Mesenchymal stem cell (in vitro differentiated cells and primary cell): ENCODE measurements at regions not wholly inside any gene's neighbourhood (a gene's known extent, or its start where the extent isn't known, plus 50 kb on each side); places are given as distances from the start of the nearest gene placed in this dataset.

ENCODE experiments used
- DNase-seq: peaks from one replicate; pipeline ENCODE4 v3.0.0-alpha.2; 2013
- H2AFZ ChIP-seq: one replicate; pipeline ENCODE4 v1.6.1; 2013; ENCODE audit warnings: low read depth, mild to moderate bottlenecking, control low read depth, inconsistent platforms, low read length, moderate library complexity
- H2AK5ac ChIP-seq: 2 replicates; pipeline ENCODE4 v1.6.1; 2013; ENCODE audit warnings: low read length, moderate library complexity, mild to moderate bottlenecking, inconsistent platforms; ENCODE audit not compliant: severe bottlenecking
- H2BK120ac ChIP-seq: one replicate; pipeline ENCODE4 v1.6.1; 2013; ENCODE audit warnings: low read depth, mild to moderate bottlenecking, inconsistent platforms, low read length, moderate library complexity
- H2BK12ac ChIP-seq, 2 experiments: one replicate each; pipeline ENCODE4 v1.6.1; 2013; ENCODE audit warnings: inconsistent platforms in 2 of 2, low read length in 2 of 2, mild to moderate bottlenecking in 2 of 2, moderate library complexity in 2 of 2, control low read depth in 1 of 2
- H2BK15ac ChIP-seq: one replicate; pipeline ENCODE4 v1.6.1; 2013; ENCODE audit warnings: mild to moderate bottlenecking, low read depth, inconsistent platforms; ENCODE audit not compliant: poor library complexity, severe bottlenecking
- H2BK5ac ChIP-seq: 2 replicates; pipeline ENCODE4 v1.6.1; 2013; ENCODE audit warnings: low read depth, mild to moderate bottlenecking, low read length, control low read depth, inconsistent platforms; ENCODE audit not compliant: poor library complexity, severe bottlenecking
- H3K14ac ChIP-seq, 2 experiments: one replicate each; pipeline ENCODE4 v1.6.1; 2013; ENCODE audit warnings: inconsistent platforms in 2 of 2, low read length in 2 of 2, control low read depth in 1 of 2, mild to moderate bottlenecking in 1 of 2, moderate library complexity in 1 of 2
- H3K18ac ChIP-seq, 2 experiments: one replicate each; pipeline ENCODE4 v1.6.1; 2013; ENCODE audit warnings: inconsistent platforms in 2 of 2, low read length in 2 of 2, control low read depth in 1 of 2, low read depth in 1 of 2, mild to moderate bottlenecking in 1 of 2
- H3K23ac ChIP-seq, 2 experiments: one replicate each; pipeline ENCODE4 v1.6.1; 2013; ENCODE audit warnings: inconsistent platforms in 2 of 2, low read length in 2 of 2, mild to moderate bottlenecking in 2 of 2, moderate library complexity in 2 of 2, control low read depth in 1 of 2
- H3K27ac ChIP-seq: 2 replicates; pipeline ENCODE4 v1.5.1; 2013; ENCODE audit warnings: mild to moderate bottlenecking, moderate library complexity, low read length, control low read depth, inconsistent platforms; ENCODE audit not compliant: poor library complexity, severe bottlenecking
- H3K27me3 ChIP-seq, 2 experiments: 2 replicates each; pipeline versions ENCODE4 v1.6.1 to v1.7.0; 2013; ENCODE audit warnings: low read length in 2 of 2, mild to moderate bottlenecking in 2 of 2, moderate library complexity in 2 of 2, control low read depth in 1 of 2, inconsistent platforms in 1 of 2; ENCODE audit not compliant: control insufficient read depth in 1 of 2, insufficient read depth in 1 of 2
- H3K36me3 ChIP-seq, 2 experiments: 2 replicates each; pipeline versions ENCODE4 v1.6.1 to v1.7.0; 2013; ENCODE audit warnings: low read length in 2 of 2, control low read depth in 1 of 2, inconsistent platforms in 1 of 2, low read depth in 1 of 2, mild to moderate bottlenecking in 1 of 2; ENCODE audit not compliant: insufficient read depth in 2 of 2, control insufficient read depth in 1 of 2
- H3K4ac ChIP-seq, 2 experiments: one replicate each; pipeline ENCODE4 v1.6.1; 2013; ENCODE audit warnings: inconsistent platforms in 2 of 2, low read length in 2 of 2, mild to moderate bottlenecking in 2 of 2, moderate library complexity in 2 of 2, control low read depth in 1 of 2, low read depth in 1 of 2
- H3K4me1 ChIP-seq: 2 replicates; pipeline ENCODE4 v1.6.1; 2013; ENCODE audit warnings: low read depth, low read length, control low read depth; ENCODE audit not compliant: control insufficient read depth, insufficient read depth
- H3K4me2 ChIP-seq: 2 replicates; pipeline ENCODE4 v1.6.1; 2013; ENCODE audit warnings: low read length, mild to moderate bottlenecking, inconsistent platforms; ENCODE audit not compliant: poor library complexity, severe bottlenecking
- H3K4me3 ChIP-seq, 2 experiments: 2 replicates each; pipeline versions ENCODE4 v1.5.1 to v1.7.0; 2013; ENCODE audit warnings: low read length in 2 of 2, mild to moderate bottlenecking in 2 of 2, control low read depth in 1 of 2, low read depth in 1 of 2; ENCODE audit not compliant: insufficient read depth in 1 of 2
- H3K79me1 ChIP-seq: replicated peaks from 2 replicates; pipeline ENCODE4 v1.6.1; 2013; ENCODE audit warnings: mild to moderate bottlenecking, control low read depth, low read length, inconsistent platforms; ENCODE audit not compliant: poor library complexity, severe bottlenecking
- H3K9ac ChIP-seq: 2 replicates; pipeline ENCODE4 v1.7.0; 2013; ENCODE audit warnings: mild to moderate bottlenecking, low read length, moderate library complexity
- H3K9me3 ChIP-seq: 2 replicates; pipeline ENCODE4 v1.7.0; 2013; ENCODE audit warnings: mild to moderate bottlenecking, low read length; ENCODE audit not compliant: control insufficient read depth
- H4K8ac ChIP-seq: one replicate; pipeline ENCODE4 v1.6.1; 2013; ENCODE audit warnings: inconsistent platforms, mild to moderate bottlenecking, low read length, moderate library complexity
- H4K91ac ChIP-seq: one replicate; pipeline ENCODE4 v1.6.1; 2013; ENCODE audit warnings: mild to moderate bottlenecking, low read length, inconsistent platforms
- WGBS: methylation state at CpG from one replicate; pipeline ENCODE4 v1.1.7; 2013; ENCODE audit warnings: mixed read lengths; 5-methylcytosine and 5-hydroxymethylcytosine counted together

DNA sequence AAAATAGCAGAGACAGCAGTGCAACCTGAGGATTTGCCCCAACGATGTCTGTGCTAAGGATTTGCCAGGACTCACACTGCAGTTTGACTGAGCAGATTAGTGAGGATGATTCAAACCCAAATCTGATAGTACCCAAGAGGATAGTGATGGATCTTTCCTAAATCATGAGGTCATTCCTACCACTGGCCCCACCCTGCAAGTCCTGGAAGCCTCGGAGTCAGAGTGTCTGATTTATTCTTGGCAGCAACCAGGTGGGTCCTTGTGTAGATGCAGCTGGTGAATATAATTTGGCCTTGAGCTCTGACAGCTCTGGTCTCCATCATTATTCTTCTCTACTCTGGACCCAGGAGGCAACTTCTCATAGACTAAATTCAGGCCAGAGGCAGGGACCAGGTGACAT is 179.3 kb upstream of the RAG2 start:
- H2BK5ac ChIP-seq, result no peak overlapping the region
- H3K27me3 ChIP-seq, result no peaks in the 10 kb centered on the region
- H2BK12ac ChIP-seq, result no peak overlapping the region
- no peaks in the 10 kb centered on the region for H3K79me1 ChIP-seq
- H3K23ac ChIP-seq, result no peak overlapping the region
- no peaks in the 10 kb centered on the region for H3K36me3 ChIP-seq
- no peak overlapping the region for H3K18ac ChIP-seq
- H4K91ac ChIP-seq, result no peak overlapping the region
- no peak overlapping the region for H3K14ac ChIP-seq
- H2BK120ac ChIP-seq, result no peak overlapping the region
- no peak overlapping the region for H3K27ac ChIP-seq
- no peak overlapping the region for H3K4me2 ChIP-seq
- 40% methylated on average over 2 of the region's 2 CpGs for WGBS
- H3K9ac ChIP-seq, result no peak overlapping the region
- H3K9me3 ChIP-seq, result no peaks in the 10 kb centered on the region
- no peak overlapping the region for H2AFZ ChIP-seq
- H2BK15ac ChIP-seq, result no peak overlapping the region
- no peak overlapping the region for H3K4ac ChIP-seq
- H2AK5ac ChIP-seq, result no peak overlapping the region
- no peak for DNase-seq
- no peak overlapping the region for H4K8ac ChIP-seq
- H3K4me1 ChIP-seq, result no peaks in the 10 kb centered on the region
- no peak overlapping the region for H3K4me3 ChIP-seq

DNA sequence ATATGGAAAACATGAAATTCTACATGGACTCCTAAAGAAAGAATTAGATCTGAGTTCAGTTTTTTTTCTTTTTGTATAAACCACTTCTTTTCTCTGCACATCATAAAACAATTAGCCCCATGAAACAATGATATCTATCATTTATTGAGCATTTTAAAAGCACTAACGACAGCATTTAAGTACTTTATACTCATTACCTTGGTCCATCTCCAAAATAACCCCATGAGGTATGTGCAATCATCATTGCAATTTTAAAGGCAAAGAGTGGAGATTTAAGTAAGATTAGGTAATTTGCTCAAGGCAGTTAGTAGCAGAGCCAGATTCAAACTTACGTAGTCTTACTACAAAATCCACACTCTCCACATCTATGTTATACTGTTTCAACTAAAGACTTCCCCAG is 177.7 kb upstream of the RAG2 start:
- H3K79me1 ChIP-seq, result no peaks in the 10 kb centered on the region
- H4K8ac ChIP-seq, result no peak overlapping the region
- no peak overlapping the region for H4K91ac ChIP-seq
- no peak overlapping the region for H3K14ac ChIP-seq
- no peaks in the 10 kb centered on the region for H3K9me3 ChIP-seq
- peak overlapping the region; percentile 75 for H3K9ac ChIP-seq
- no peak overlapping the region for H2BK15ac ChIP-seq
- H2AFZ ChIP-seq, result no peak overlapping the region
- 43% methylated on average over 1 of the region's 2 CpGs for WGBS
- H3K36me3 ChIP-seq, result no peaks in the 10 kb centered on the region
- no peak overlapping the region for H2AK5ac ChIP-seq
- no peak overlapping the region for H2BK12ac ChIP-seq
- no peak overlapping the region for H3K18ac ChIP-seq
- H2BK120ac ChIP-seq, result no peak overlapping the region
- no peak overlapping the region for H3K4me2 ChIP-seq
- H3K27ac ChIP-seq, result no peak overlapping the region
- no peak overlapping the region for H3K23ac ChIP-seq
- no peaks in the 10 kb centered on the region for H3K4me1 ChIP-seq
- no peaks in the 10 kb centered on the region for H3K27me3 ChIP-seq
- H3K4me3 ChIP-seq, result peak overlapping the region in 1 of 2 experiments; percentile 8
- H3K4ac ChIP-seq, result no peak overlapping the region
- DNase-seq, result no peak
- H2BK5ac ChIP-seq, result peak overlapping the region; percentile 44

DNA sequence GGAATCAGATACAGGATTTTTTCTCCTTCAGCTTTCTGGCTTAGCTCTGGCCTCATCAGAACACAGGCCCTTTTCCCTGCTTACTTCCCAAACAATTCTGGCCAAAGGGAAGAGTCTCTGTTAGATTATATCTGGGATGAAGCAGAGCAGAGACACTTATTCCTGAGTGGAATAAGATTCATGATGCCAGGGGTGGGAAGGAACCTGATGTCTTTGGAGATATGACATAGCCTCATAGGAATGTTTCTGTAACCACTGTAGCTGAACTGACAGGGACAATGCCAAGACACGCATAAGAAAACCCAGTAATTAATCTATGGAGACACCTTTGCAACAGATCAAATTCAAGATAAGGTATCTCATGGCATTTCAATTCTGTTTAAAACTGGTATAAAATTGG is 177.1 kb upstream of the RAG2 start:
- Histone ChIP-seq H3K4me2 (no peak overlapping the region), H3K36me3 (no peaks in the 10 kb centered on the region), H3K9ac (peak overlapping the region; percentile 75), H3K27me3 (no peaks in the 10 kb centered on the region), H3K4ac (no peak overlapping the region), H4K8ac (no peak overlapping the region), H3K23ac (no peak overlapping the region), H2BK5ac (no peak overlapping the region), H3K27ac (no peak overlapping the region), H2BK15ac (no peak overlapping the region), H3K79me1 (no peaks in the 10 kb centered on the region), H3K9me3 (no peaks in the 10 kb centered on the region), H2BK12ac (no peak overlapping the region), H2BK120ac (no peak overlapping the region), H4K91ac (no peak overlapping the region), H3K4me1 (no peaks in the 10 kb centered on the region), H2AK5ac (no peak overlapping the region), H2AFZ (no peak overlapping the region), H3K18ac (no peak overlapping the region), H3K4me3 (peak overlapping the region in 1 of 2 experiments; percentile 1), H3K14ac (no peak overlapping the region)
- no CpG with 5 or more reads among the region's 1 CpG for WGBS
- DNase-seq, result peak; percentile 11

- Histone ChIP-seq H3K4me1 (no peaks in the 10 kb centered on the region), H3K27ac (no peak overlapping the region), H2BK5ac (no peak overlapping the region), H3K36me3 (no peaks in the 10 kb centered on the region), H3K4me2 (no peak overlapping the region), H3K4ac (no peak overlapping the region), H3K23ac (no peak overlapping the region), H4K8ac (no peak overlapping the region), H3K79me1 (no peaks in the 10 kb centered on the region), H3K9me3 (no peaks in the 10 kb centered on the region), H3K18ac (no peak overlapping the region), H2AK5ac (no peak overlapping the region), H2BK12ac (no peak overlapping the region), H3K4me3 (no peak overlapping the region), H2AFZ (no peak overlapping the region), H3K9ac (peak overlapping the region; percentile 75), H2BK120ac (no peak overlapping the region), H3K14ac (no peak overlapping the region), H4K91ac (no peak overlapping the region), H3K27me3 (no peaks in the 10 kb centered on the region), H2BK15ac (no peak overlapping the region)
- WGBS, result 27% methylated on average over 1 of the region's 1 CpG
- peak; percentile 20 for DNase-seq
Measured at GRCh38 chr11:36774603-36775002, 176.6 kb upstream of the RAG2 start.
